AG09309 (cell line): ENCODE measurements at regions not wholly inside any gene's neighbourhood (a gene's known extent, or its start where the extent isn't known, plus 50 kb on each side); places are given as distances from the start of the nearest gene placed in this dataset.

ENCODE experiments used
- DNase-seq: peaks from one replicate; pipeline ENCODE4 v3.0.0-alpha.2; 2010; ENCODE audit warnings: low read depth
- H3K4me3 ChIP-seq: 2 replicates; pipeline ENCODE4 v1.5.1; 2011; ENCODE audit warnings: mild to moderate bottlenecking, low read depth, low read length, moderate library complexity; ENCODE audit not compliant: control insufficient read depth
- TF ChIP-seq, protein P1 (sequence below): IDR thresholded peaks from 2 replicates; pipeline ENCODE4 v1.5.1; 2011; ENCODE audit warnings: mild to moderate bottlenecking, low read depth, low read length, inconsistent platforms; ENCODE audit not compliant: insufficient read depth, control insufficient read depth; ENCODE audit errors: missing control alignments

GRCh38 chr12:9283346-9284095, 75.3 kb upstream of the PZP start:
- DNase-seq: peak; percentile 21
- peak overlapping the region; percentile 55 for H3K4me3 ChIP-seq

GRCh38 chr12:9276990-9277389, 68.8 kb upstream of the PZP start:
- TF ChIP-seq, protein P1, sequence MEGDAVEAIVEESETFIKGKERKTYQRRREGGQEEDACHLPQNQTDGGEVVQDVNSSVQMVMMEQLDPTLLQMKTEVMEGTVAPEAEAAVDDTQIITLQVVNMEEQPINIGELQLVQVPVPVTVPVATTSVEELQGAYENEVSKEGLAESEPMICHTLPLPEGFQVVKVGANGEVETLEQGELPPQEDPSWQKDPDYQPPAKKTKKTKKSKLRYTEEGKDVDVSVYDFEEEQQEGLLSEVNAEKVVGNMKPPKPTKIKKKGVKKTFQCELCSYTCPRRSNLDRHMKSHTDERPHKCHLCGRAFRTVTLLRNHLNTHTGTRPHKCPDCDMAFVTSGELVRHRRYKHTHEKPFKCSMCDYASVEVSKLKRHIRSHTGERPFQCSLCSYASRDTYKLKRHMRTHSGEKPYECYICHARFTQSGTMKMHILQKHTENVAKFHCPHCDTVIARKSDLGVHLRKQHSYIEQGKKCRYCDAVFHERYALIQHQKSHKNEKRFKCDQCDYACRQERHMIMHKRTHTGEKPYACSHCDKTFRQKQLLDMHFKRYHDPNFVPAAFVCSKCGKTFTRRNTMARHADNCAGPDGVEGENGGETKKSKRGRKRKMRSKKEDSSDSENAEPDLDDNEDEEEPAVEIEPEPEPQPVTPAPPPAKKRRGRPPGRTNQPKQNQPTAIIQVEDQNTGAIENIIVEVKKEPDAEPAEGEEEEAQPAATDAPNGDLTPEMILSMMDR: no peak
- DNase-seq: no peak
- no peak overlapping the region for H3K4me3 ChIP-seq

GRCh38 chr12:9273276-9273675, 65.1 kb upstream of the PZP start:
- TF ChIP-seq, protein P1: no peak
- peak; percentile 24 for DNase-seq
- H3K4me3 ChIP-seq: no peak overlapping the region

GRCh38 chr12:9271875-9272274, 63.7 kb upstream of the PZP start:
- TF ChIP-seq, protein P1: no peak
- DNase-seq: no peak
- no peak overlapping the region for H3K4me3 ChIP-seq

- TF ChIP-seq, protein P1: no peak
- no peak for DNase-seq
- H3K4me3 ChIP-seq: no peak overlapping the region
These were observed 56.4 kb upstream of the PZP start for GRCh38 chr12:9264546-9264945.

- H3K4me3 ChIP-seq: no peak overlapping the region
- no peak for DNase-seq
- TF ChIP-seq, protein P1: no peak
These were observed 52.7 kb upstream of the PZP start for GRCh38 chr12:9260931-9261330.

DNA sequence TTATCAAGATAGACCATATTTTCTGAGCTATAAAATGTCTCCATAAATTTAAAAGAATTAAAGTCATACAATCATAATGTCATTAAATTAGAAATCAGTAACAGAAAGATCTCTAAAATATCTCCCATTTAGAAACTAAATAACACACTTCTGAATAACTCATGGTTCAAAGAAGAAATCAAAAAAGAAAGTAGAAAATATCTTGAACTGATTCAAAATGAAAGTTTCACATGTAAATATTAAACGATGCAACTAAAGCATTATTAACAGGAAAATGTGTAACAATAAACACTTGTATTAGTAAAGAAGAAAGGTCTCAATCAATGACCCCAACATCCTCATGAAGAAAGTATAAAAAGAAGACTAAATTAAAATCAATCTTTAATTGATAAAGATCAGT, 50.5 kb upstream of the PZP start:
- no peak for DNase-seq
- TF ChIP-seq, protein P1: no peak

More for the DNA sequence above, 50.5 kb upstream of the PZP start:
- no peak overlapping the region for H3K4me3 ChIP-seq
